C4-2B (cell line): ENCODE measurements at regions not wholly inside any gene's neighbourhood (a gene's known extent, or its start where the extent isn't known, plus 50 kb on each side); places are given as distances from the start of the nearest gene placed in this dataset.

ENCODE experiments used
- H3K27ac ChIP-seq: fragments of 450-650 bp; 2 replicates; pipeline ENCODE4 v1.5.1; 2017
- ZFX ChIP-seq: fragments of 450-650 bp; IDR thresholded peaks from 2 replicates; pipeline ENCODE4 v1.6.1; 2017
- TF ChIP-seq, protein P1 (sequence below): fragments of 450-650 bp; conservative IDR thresholded peaks from 2 replicates; pipeline ENCODE4 v1.5.1; 2017; ENCODE audit warnings: mild to moderate bottlenecking

DNA sequence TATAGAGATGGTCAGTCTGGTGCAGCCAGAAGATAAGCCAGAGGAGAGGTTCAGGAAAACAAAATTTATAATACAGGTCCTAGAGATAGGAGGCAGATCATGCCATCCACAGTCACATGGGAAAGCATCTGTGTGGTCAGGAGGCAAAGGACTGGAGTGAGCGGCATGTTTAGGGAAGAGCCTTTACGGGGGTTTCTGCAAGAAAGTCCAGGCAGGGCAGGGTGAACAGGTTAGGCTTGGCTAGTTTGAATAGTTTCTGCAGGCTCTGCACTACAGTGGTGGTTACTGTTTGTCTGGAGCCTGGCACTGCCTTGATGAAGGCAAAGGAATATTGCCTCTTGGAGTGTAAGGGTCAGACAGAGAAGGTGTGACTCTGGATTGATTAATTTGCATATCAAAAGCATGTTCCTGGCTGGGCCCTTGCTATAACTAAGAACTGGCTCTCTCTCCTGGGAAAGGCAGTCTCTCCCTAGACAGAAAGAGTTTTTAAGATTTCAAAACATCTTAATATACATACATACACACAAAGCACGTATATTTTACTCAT, 1034.7 kb upstream of the CHAC2 start:
- H3K27ac ChIP-seq: no peak overlapping the region
- TF ChIP-seq ZFX: no peak
- TF ChIP-seq, protein P1, sequence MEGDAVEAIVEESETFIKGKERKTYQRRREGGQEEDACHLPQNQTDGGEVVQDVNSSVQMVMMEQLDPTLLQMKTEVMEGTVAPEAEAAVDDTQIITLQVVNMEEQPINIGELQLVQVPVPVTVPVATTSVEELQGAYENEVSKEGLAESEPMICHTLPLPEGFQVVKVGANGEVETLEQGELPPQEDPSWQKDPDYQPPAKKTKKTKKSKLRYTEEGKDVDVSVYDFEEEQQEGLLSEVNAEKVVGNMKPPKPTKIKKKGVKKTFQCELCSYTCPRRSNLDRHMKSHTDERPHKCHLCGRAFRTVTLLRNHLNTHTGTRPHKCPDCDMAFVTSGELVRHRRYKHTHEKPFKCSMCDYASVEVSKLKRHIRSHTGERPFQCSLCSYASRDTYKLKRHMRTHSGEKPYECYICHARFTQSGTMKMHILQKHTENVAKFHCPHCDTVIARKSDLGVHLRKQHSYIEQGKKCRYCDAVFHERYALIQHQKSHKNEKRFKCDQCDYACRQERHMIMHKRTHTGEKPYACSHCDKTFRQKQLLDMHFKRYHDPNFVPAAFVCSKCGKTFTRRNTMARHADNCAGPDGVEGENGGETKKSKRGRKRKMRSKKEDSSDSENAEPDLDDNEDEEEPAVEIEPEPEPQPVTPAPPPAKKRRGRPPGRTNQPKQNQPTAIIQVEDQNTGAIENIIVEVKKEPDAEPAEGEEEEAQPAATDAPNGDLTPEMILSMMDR: no peak

DNA sequence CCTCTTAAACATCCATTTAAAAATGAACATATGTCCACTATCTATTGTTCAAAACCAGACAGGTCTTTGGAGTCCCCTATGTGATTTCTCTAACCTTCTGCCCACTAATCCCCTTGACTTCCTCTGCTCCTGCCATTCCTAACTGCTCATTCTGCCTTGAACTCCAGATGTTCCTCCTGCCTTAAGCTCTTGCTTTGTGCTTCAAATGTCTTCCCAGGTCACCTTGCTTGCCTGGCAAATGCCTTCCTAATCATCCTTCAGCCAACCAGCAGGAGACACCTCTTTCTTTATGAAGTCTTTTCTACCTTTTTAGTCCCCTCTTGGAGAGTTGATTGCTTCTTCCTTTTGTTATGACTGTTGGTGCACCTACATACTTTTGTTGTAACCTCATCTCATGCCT, 1043.0 kb upstream of the CHAC2 start:
- TF ChIP-seq ZFX: no peak
- TF ChIP-seq, protein P1: no peak
- no peak overlapping the region for H3K27ac ChIP-seq

DNA sequence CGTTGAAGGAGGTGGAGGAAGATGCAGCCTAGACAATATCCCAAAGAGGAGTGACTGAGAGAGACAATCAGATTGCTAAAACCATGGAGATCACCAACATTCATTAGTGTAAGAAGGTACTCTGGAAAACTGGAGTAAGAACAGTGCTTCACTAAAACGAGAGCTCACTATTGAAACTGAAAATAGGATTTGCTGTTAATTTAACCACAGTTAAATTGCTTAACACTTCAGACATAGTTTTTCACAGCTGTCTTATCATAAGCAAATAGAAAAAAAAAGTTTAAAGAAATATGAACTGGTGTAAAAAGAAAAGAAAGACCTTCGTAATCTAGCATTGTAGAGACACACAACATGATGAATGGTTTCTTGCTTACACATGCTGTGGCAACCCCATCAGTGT, 1049.8 kb upstream of the CHAC2 start:
- no peak overlapping the region for H3K27ac ChIP-seq
- TF ChIP-seq, protein P1: no peak
- TF ChIP-seq ZFX: no peak

DNA sequence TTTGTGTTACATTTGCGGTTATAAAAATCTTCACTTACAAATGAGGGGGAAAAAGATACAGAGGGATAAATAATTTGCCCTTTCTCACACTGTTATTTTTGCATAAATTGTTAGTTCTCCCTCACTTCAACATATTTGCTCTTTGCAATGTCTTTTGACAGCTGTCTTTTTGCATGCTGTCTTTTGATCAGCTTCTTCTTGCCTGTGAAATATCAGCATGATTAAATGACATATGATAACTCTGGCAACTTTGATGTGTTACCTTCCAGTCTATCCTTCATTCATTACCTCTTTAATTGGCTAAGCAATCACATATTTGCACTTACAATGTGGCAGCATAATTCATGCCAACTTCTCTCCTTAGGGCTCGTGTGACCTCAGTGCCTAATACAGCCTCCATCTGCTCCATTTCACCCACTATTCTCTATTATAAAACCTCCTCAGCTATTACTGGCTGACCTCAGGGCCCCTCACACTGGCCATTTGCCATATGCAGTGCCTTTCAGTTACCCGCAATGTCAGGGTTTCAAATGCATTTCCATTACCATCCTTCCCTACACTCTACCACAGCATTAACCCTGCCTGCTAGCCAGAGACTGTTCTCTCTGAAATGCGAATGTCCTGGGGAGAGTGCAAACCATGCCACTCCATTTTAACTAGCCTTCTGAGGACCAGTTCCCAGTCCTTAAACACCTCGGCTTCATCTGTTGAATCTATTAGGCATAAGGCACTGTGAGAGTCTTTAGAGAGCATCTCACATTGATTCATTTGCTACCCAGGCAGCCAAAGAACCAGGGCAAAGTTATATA, 1056.6 kb upstream of the CHAC2 start:
- TF ChIP-seq, protein P1: no peak
- no peak overlapping the region for H3K27ac ChIP-seq

DNA sequence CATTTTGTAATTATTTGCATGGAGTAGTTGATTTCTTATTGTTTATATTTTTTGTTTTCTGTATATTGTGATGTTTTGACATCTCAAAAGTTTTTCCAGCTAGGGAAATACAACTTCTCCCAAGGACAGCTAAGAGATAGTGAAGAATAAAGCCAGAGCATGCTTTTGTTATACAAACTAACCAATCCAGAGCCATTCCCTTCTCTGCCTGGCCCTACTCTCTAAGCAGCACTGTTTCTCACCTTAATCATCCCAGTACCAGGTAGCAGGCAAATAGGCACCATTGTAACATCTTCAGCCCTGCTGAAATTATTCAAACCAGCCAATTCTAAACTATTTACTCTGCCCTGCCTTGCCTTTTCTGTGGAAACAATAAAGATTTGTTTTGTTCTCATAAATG, 1063.4 kb upstream of the CHAC2 start:
- no peak overlapping the region for H3K27ac ChIP-seq
- TF ChIP-seq ZFX: no peak
- TF ChIP-seq, protein P1: no peak

DNA sequence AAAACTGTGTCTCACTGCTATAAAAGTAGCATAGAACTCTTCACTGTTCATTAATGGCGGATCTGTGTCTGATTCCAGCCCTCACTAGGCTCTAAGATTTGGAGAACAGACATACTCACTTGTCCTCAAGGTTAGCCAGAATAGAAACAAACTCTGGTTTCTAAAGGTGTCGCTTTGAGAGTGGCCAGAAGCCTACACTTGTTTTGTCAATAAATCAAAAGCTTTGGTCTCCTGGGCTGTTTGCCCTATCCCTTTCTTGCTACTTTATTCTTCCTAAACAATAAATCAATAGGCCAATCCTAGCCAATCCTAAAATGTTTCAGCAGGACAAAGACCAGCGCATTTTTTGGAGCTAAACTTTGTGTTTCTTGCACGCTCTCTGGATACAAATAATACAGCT, 1064.6 kb upstream of the CHAC2 start:
- no peak for TF ChIP-seq ZFX
- TF ChIP-seq, protein P1: no peak
- no peak overlapping the region for H3K27ac ChIP-seq

DNA sequence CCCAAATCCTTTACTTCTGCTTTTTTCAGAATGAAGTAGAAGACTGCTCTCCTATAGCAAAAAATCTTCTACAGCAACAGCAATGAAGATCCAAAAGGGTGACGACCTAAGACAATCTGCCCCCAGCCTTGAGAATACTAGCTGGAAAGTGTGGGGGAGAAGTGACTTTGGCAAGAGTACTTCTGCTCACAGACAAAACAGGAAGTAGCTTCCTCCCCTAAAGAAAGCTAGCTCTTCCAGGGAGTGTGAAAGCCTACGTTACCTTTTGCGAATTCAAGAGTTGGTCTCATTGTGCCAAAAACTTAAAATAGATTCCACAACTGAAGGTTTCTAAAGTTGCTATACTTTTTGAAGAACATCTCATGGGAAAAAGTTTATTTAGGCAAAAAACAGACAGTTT, 1069.2 kb upstream of the CHAC2 start:
- TF ChIP-seq ZFX: no peak
- TF ChIP-seq, protein P1: no peak

More for the DNA sequence above, 1069.2 kb upstream of the CHAC2 start:
- no peak overlapping the region for H3K27ac ChIP-seq
